Adrenal gland (tissue), 5 donors: ENCODE measurements at regions not wholly inside any gene's neighbourhood (a gene's known extent, or its start where the extent isn't known, plus 50 kb on each side); places are given as distances from the start of the nearest gene placed in this dataset.

Source experiments
- POLR2A ChIP-seq, 2 donors: fragments of 450-650 bp; IDR thresholded peaks; one replicate each; pipeline ENCODE4 v1.6.1; 2017; ENCODE audit warnings: antibody characterized with exemption in 2 of 2, mild to moderate bottlenecking in 2 of 2, moderate library complexity in 1 of 2
- TF ChIP-seq, protein P1 (sequence below), 6 experiments: fragments of 450-650 bp in 4 of 6; fragments of 200-600 bp in 2 of 6; sonication (generic) in 1 of 6; IDR thresholded peaks; 1 replicate in 5 of 6; 2 replicates in 1 of 6; pipeline versions ENCODE4 v1.5.1 to v1.8.0; 2016 to 2021; ENCODE audit warnings: antibody characterized with exemption in 6 of 6, mild to moderate bottlenecking in 2 of 6, moderate library complexity in 1 of 6
- donor health status: DM: no; HTN: no; CAD: no.

DNA sequence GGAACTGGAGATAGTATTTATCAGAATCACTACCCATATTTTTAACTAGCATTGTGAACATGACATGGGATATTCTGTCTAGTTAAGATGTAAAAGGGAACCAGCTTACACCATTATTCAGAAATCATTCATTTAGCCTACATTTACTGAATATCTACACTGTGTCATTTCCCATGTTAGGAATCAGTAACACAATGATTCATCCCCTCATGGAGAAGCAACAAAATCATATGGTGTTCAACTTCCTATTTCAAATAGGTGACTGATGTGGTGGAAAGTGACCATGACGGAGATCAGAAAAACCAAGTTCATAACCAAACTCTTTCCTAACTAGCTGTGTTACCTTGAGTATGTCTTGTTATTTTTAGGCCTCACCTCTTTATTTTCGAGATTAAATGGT is 550.0 kb upstream of the TUSC1 start:
- TF ChIP-seq, protein P1, sequence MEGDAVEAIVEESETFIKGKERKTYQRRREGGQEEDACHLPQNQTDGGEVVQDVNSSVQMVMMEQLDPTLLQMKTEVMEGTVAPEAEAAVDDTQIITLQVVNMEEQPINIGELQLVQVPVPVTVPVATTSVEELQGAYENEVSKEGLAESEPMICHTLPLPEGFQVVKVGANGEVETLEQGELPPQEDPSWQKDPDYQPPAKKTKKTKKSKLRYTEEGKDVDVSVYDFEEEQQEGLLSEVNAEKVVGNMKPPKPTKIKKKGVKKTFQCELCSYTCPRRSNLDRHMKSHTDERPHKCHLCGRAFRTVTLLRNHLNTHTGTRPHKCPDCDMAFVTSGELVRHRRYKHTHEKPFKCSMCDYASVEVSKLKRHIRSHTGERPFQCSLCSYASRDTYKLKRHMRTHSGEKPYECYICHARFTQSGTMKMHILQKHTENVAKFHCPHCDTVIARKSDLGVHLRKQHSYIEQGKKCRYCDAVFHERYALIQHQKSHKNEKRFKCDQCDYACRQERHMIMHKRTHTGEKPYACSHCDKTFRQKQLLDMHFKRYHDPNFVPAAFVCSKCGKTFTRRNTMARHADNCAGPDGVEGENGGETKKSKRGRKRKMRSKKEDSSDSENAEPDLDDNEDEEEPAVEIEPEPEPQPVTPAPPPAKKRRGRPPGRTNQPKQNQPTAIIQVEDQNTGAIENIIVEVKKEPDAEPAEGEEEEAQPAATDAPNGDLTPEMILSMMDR (IDR thresholded peaks at IDR 0.05) = no peak
- no peak for TF ChIP-seq POLR2A (IDR thresholded peaks at IDR 0.05)
